HL-60 (cell line): ENCODE measurements at regions not wholly inside any gene's neighbourhood (a gene's known extent, or its start where the extent isn't known, plus 50 kb on each side); places are given as distances from the start of the nearest gene placed in this dataset.

Source experiments
- CTCF ChIP-seq: IDR thresholded peaks from one replicate; pipeline ENCODE4 v1.5.1; 2011; ENCODE audit warnings: low read length, control low read depth, inconsistent platforms; ENCODE audit not compliant: insufficient read depth
- POLR2AphosphoS5 ChIP-seq: IDR thresholded peaks from 2 replicates; pipeline ENCODE4 v1.6.1; 2012; ENCODE audit warnings: low read depth

GRCh38 chr7:52956379-52956915, 79.0 kb upstream of the POM121L12 start:
- TF ChIP-seq CTCF, result no peak
- no peak for TF ChIP-seq POLR2AphosphoS5
